ENCODE measurements at regions not wholly inside any gene's neighbourhood (a gene's known extent, or its start where the extent isn't known, plus 50 kb on each side); places are given as distances from the start of the nearest gene placed in this dataset.

DNA sequence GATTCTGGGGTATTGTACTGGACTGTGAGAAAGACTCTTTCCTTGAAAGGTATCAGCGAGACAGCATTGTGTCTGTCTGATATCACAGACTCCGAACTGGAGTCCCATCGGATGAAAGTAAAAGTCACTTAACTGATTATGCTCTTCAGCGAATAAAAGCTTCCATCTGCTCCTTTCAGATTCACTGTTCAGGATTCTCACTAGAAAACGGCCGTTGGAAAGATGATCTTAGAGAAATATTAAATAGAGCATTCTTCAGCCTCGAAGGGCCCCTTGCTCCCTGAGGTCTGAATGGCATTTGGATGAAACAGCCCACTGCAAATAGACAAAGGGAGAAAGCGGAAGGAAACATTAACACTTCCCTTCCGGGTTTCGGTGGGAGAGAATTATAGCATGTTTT is 416.2 kb upstream of the PRKX start:
- TF ChIP-seq, protein P1, sequence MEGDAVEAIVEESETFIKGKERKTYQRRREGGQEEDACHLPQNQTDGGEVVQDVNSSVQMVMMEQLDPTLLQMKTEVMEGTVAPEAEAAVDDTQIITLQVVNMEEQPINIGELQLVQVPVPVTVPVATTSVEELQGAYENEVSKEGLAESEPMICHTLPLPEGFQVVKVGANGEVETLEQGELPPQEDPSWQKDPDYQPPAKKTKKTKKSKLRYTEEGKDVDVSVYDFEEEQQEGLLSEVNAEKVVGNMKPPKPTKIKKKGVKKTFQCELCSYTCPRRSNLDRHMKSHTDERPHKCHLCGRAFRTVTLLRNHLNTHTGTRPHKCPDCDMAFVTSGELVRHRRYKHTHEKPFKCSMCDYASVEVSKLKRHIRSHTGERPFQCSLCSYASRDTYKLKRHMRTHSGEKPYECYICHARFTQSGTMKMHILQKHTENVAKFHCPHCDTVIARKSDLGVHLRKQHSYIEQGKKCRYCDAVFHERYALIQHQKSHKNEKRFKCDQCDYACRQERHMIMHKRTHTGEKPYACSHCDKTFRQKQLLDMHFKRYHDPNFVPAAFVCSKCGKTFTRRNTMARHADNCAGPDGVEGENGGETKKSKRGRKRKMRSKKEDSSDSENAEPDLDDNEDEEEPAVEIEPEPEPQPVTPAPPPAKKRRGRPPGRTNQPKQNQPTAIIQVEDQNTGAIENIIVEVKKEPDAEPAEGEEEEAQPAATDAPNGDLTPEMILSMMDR (conservative IDR thresholded peaks at IDR 0.05; ENCODE audit: low read depth, low read length): no peak
- Histone ChIP-seq H4K20me1 (ENCODE audit: insufficient read depth) (no peaks in the 10 kb centered on the region), H3K4me2 (no peak overlapping the region), H3K27ac (no peak overlapping the region), H3K4me3 (IDR thresholded peaks at IDR 0.05; ENCODE audit: insufficient read depth, low read depth, low read length) (no peak overlapping the region), H3K4me1 (ENCODE audit: low read depth, poor library complexity, severe bottlenecking) (no peaks in the 10 kb centered on the region), H3K27me3 (ENCODE audit: insufficient read depth, low read depth) (no peaks in the 10 kb centered on the region), H3K36me3 (ENCODE audit: insufficient read depth) (no peaks in the 10 kb centered on the region), H3K79me2 (ENCODE audit: insufficient read depth, low read depth) (no peaks in the 10 kb centered on the region), H3K9ac (no peak overlapping the region), H2AFZ (ENCODE audit: low read depth) (no peak overlapping the region)

DNA sequence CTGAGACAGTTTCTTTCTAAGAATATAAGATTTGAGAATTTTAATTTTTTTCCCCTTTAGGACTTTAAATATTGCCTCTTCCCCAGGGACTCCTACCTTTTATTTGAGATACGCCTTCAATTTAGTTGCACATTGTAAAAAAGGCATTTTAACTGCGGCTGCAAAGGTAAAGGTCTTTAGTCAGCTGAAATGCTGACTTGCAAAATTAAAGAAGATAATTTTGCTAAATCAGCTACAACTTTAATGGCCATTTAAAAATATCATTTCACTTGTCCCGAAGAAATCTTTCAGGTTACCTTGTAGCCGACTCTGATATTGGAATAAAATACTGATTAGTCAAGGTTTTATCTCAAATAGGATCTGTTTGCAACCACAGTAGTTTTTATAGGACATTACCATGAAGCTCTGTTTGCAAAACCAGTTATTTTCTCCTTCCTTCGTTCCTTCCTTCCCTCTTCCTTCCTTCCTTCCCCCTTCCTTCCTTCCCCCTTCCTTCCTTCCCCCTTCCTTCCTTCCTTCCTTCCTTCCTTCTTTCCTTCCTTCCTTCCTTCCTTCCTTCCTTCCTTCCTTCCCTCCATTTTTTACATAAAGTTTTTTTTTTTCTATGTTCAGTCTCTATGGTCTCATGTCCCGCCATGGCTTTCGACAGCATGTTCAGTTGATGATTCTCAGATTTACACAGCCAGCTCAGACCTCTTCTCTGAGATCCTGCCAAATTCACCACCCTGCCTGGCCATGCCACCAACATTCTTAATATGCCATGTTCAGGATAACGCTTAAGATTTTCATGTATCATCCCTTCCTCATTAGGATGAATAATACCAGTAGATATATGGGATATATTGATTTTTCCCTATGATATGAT is 405.4 kb upstream of the PRKX start:
- Histone ChIP-seq H3K36me3 (ENCODE audit: insufficient read depth) (no peaks in the 10 kb centered on the region), H3K27me3 (ENCODE audit: insufficient read depth, low read depth) (no peaks in the 10 kb centered on the region), H3K4me2 (no peak overlapping the region), H3K4me3 (IDR thresholded peaks at IDR 0.05; ENCODE audit: insufficient read depth, low read depth, low read length) (no peak overlapping the region), H4K20me1 (ENCODE audit: insufficient read depth) (no peaks in the 10 kb centered on the region), H3K79me2 (ENCODE audit: insufficient read depth, low read depth) (no peaks in the 10 kb centered on the region), H3K4me1 (ENCODE audit: low read depth, poor library complexity, severe bottlenecking) (no peaks in the 10 kb centered on the region), H3K27ac (no peak overlapping the region), H3K9ac (no peak overlapping the region), H2AFZ (ENCODE audit: low read depth) (no peak overlapping the region)
- TF ChIP-seq, protein P1 (conservative IDR thresholded peaks at IDR 0.05; ENCODE audit: low read depth, low read length): no peak

DNA sequence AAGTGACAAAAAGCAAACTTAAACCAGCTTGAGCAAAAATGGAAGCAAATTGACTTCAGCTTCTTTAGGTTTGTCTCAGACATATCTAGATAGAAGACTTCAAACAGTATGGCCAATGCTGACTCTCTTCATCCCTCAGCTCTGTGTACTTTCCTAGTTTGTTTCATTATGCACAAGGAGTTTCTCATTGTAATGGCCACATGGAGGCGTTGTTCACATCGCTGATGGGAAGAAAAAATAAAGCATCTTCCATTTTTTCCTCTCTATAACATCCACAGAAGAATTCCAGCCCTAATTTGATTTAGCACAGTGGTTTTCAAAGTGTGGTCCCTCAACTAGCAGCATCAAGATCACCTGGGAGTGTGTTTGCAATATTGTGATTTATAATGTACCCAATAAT is 397.5 kb upstream of the PRKX start:
- Histone ChIP-seq H3K27ac (no peak overlapping the region), H3K4me3 (IDR thresholded peaks at IDR 0.05; ENCODE audit: insufficient read depth, low read depth, low read length) (no peak overlapping the region), H3K36me3 (ENCODE audit: insufficient read depth) (no peaks in the 10 kb centered on the region), H4K20me1 (ENCODE audit: insufficient read depth) (no peaks in the 10 kb centered on the region), H3K79me2 (ENCODE audit: insufficient read depth, low read depth) (no peaks in the 10 kb centered on the region), H3K4me1 (ENCODE audit: low read depth, poor library complexity, severe bottlenecking) (no peaks in the 10 kb centered on the region), H3K4me2 (no peak overlapping the region), H3K9ac (no peak overlapping the region), H3K27me3 (ENCODE audit: insufficient read depth, low read depth) (no peaks in the 10 kb centered on the region), H2AFZ (ENCODE audit: low read depth) (no peak overlapping the region)
- TF ChIP-seq, protein P1 (conservative IDR thresholded peaks at IDR 0.05; ENCODE audit: low read depth, low read length): no peak

DNA sequence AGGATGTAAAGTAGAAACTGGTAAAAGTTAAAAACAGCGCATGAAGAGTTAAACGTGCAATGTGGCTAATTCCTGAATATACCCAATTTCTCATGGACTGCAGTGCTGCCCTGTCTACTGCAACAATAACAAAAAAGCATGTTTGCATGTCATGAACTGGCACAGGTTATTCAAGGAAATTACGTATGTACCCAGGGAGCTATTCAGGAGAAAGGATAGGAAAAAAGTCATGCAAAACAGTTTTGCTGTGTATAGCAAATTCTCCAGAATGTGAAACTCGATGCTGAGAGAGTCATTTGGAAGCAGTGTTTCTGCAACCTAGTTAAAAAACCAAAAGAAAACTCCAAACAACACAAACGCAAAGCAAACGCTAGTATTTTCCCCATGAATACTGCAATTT is 381.5 kb upstream of the PRKX start:
- Histone ChIP-seq H2AFZ (ENCODE audit: low read depth) (no peak overlapping the region), H3K36me3 (ENCODE audit: insufficient read depth) (no peaks in the 10 kb centered on the region), H3K4me2 (no peak overlapping the region), H3K4me3 (IDR thresholded peaks at IDR 0.05; ENCODE audit: insufficient read depth, low read depth, low read length) (no peak overlapping the region), H4K20me1 (ENCODE audit: insufficient read depth) (no peaks in the 10 kb centered on the region), H3K79me2 (ENCODE audit: insufficient read depth, low read depth) (no peaks in the 10 kb centered on the region), H3K9ac (no peak overlapping the region), H3K4me1 (ENCODE audit: low read depth, poor library complexity, severe bottlenecking) (no peaks in the 10 kb centered on the region), H3K27me3 (ENCODE audit: insufficient read depth, low read depth) (no peaks in the 10 kb centered on the region), H3K27ac (no peak overlapping the region)
- TF ChIP-seq, protein P1 (conservative IDR thresholded peaks at IDR 0.05; ENCODE audit: low read depth, low read length): no peak
